ENCODE measurements at regions not wholly inside any gene's neighbourhood (a gene's known extent, or its start where the extent isn't known, plus 50 kb on each side); places are given as distances from the start of the nearest gene placed in this dataset.

DNA sequence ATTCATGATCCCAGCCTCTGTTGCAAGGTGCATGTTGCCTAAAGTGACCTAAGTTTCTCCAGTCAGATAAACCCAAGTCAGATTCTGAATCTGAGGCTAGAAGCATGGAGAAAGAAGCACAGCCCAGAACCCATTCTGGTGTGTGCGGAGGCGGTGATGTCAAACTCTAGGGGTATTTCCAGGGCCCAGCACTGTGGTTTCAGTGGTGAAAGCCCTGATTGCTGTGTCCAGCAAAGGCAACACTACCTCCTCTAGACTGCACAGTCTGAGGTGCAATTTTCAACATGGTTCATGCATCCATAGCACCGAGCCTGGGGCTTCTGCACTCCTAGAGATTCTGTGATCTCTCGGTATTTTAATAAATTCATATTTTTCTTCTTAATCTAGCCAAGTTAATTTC, 264.8 kb upstream of the KLHL29 start:
- TF ChIP-seq, protein P1, sequence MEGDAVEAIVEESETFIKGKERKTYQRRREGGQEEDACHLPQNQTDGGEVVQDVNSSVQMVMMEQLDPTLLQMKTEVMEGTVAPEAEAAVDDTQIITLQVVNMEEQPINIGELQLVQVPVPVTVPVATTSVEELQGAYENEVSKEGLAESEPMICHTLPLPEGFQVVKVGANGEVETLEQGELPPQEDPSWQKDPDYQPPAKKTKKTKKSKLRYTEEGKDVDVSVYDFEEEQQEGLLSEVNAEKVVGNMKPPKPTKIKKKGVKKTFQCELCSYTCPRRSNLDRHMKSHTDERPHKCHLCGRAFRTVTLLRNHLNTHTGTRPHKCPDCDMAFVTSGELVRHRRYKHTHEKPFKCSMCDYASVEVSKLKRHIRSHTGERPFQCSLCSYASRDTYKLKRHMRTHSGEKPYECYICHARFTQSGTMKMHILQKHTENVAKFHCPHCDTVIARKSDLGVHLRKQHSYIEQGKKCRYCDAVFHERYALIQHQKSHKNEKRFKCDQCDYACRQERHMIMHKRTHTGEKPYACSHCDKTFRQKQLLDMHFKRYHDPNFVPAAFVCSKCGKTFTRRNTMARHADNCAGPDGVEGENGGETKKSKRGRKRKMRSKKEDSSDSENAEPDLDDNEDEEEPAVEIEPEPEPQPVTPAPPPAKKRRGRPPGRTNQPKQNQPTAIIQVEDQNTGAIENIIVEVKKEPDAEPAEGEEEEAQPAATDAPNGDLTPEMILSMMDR (IDR thresholded peaks at IDR 0.05): no peak
- TF ChIP-seq POLR2A (IDR thresholded peaks at IDR 0.05): no peak

All from testis (tissue), 2 donors.